ENCODE measurements at regions not wholly inside any gene's neighbourhood (a gene's known extent, or its start where the extent isn't known, plus 50 kb on each side); places are given as distances from the start of the nearest gene placed in this dataset.

- DNase-seq (no peak), ATAC-seq (no peak)
- H3K36me3 ChIP-seq (ENCODE audit: control insufficient read depth, insufficient read depth, low read length), result no peaks in the 10 kb centered on the region
- no peaks in the 10 kb centered on the region for H3K4me1 Mint-ChIP-seq
- TF ChIP-seq CTCF (IDR thresholded peaks at IDR 0.05), result no peak
- H3K36me3 Mint-ChIP-seq, result no peaks in the 10 kb centered on the region
- intact Hi-C loops (cut with micrococcal nuclease), result no loop called here
- no peak overlapping the region for H3K27ac ChIP-seq (ENCODE audit: low read length)
- H3K27me3 ChIP-seq (ENCODE audit: control insufficient read depth, insufficient read depth, low read length), result no peaks in the 10 kb centered on the region
- H3K9me3 ChIP-seq (ENCODE audit: control insufficient read depth, insufficient read depth, low read length), result peaks cover 2% of the 10 kb centered on the region
- H3K4me1 ChIP-seq (ENCODE audit: control insufficient read depth, insufficient read depth, low read length), result no peaks in the 10 kb centered on the region
- H3K4me3 ChIP-seq (ENCODE audit: low read length), result no peak overlapping the region
- no peak overlapping the region for H3K27ac Mint-ChIP-seq
- H3K9me3 Mint-ChIP-seq, result no peaks in the 10 kb centered on the region
- WGBS (ENCODE audit: insufficient coverage), result 86% methylated on average over 3 of the region's 3 CpGs
- no peak overlapping the region for H3K4me3 Mint-ChIP-seq
- H3K27me3 Mint-ChIP-seq (ENCODE audit: low read depth in 2 of 2), result peaks cover 18 to 25% of the 10 kb centered on the region in 2 donors
These were observed 106.9 kb downstream of the TBC1D30 start for GRCh38 chr12:64931321-64931720.

- H3K4me1 ChIP-seq (ENCODE audit: control insufficient read depth, insufficient read depth, low read length), result no peaks in the 10 kb centered on the region
- WGBS (ENCODE audit: insufficient coverage), result 71% methylated on average over 1 of the region's 1 CpG
- no peak for TF ChIP-seq CTCF (IDR thresholded peaks at IDR 0.05)
- Mint-ChIP-seq H3K27me3 (ENCODE audit: low read depth in 2 of 2) (peaks cover 18 to 25% of the 10 kb centered on the region in 2 donors), H3K36me3 (no peaks in the 10 kb centered on the region), H3K27ac (no peak overlapping the region), H3K9me3 (no peaks in the 10 kb centered on the region), H3K4me3 (no peak overlapping the region), H3K4me1 (no peaks in the 10 kb centered on the region)
- no peak overlapping the region for H3K4me3 ChIP-seq (ENCODE audit: low read length)
- H3K27me3 ChIP-seq (ENCODE audit: control insufficient read depth, insufficient read depth, low read length), result no peaks in the 10 kb centered on the region
- ATAC-seq (no peak), DNase-seq (no peak)
- no peaks in the 10 kb centered on the region for H3K9me3 ChIP-seq (ENCODE audit: control insufficient read depth, insufficient read depth, low read length)
- H3K36me3 ChIP-seq (ENCODE audit: control insufficient read depth, insufficient read depth, low read length), result no peaks in the 10 kb centered on the region
- intact Hi-C loops (cut with micrococcal nuclease), result no loop called here
- H3K27ac ChIP-seq (ENCODE audit: low read length), result no peak overlapping the region
These were observed 107.5 kb downstream of the TBC1D30 start for GRCh38 chr12:64931981-64932380.

GRCh38 chr12:64933791-64934190 is 109.3 kb downstream of the TBC1D30 start:
- Histone ChIP-seq H3K27me3 (ENCODE audit: control insufficient read depth, insufficient read depth, low read length) (no peaks in the 10 kb centered on the region), H3K36me3 (ENCODE audit: control insufficient read depth, insufficient read depth, low read length) (no peaks in the 10 kb centered on the region), H3K9me3 (ENCODE audit: control insufficient read depth, insufficient read depth, low read length) (no peaks in the 10 kb centered on the region), H3K4me3 (ENCODE audit: low read length) (no peak overlapping the region), H3K4me1 (ENCODE audit: control insufficient read depth, insufficient read depth, low read length) (no peaks in the 10 kb centered on the region), H3K27ac (ENCODE audit: low read length) (no peak overlapping the region)
- no peak for DNase-seq
- intact Hi-C loops (cut with micrococcal nuclease), result no loop called here
- ATAC-seq, result no peak
- Mint-ChIP-seq H3K36me3 (no peaks in the 10 kb centered on the region), H3K4me3 (no peak overlapping the region), H3K27ac (no peak overlapping the region), H3K4me1 (no peaks in the 10 kb centered on the region), H3K9me3 (no peaks in the 10 kb centered on the region), H3K27me3 (ENCODE audit: low read depth in 2 of 2) (peaks cover 19 to 39% of the 10 kb centered on the region in 2 donors)
- 62% methylated on average over 2 of the region's 2 CpGs for WGBS (ENCODE audit: insufficient coverage)
- TF ChIP-seq CTCF (IDR thresholded peaks at IDR 0.05), result no peak

- H3K36me3 Mint-ChIP-seq, result no peaks in the 10 kb centered on the region
- no peak overlapping the region for H3K4me3 ChIP-seq (ENCODE audit: low read length)
- no peak overlapping the region for H3K27ac ChIP-seq (ENCODE audit: low read length)
- no peaks in the 10 kb centered on the region for H3K4me1 ChIP-seq (ENCODE audit: control insufficient read depth, insufficient read depth, low read length)
- no peak overlapping the region for H3K4me3 Mint-ChIP-seq
- no peaks in the 10 kb centered on the region for H3K27me3 ChIP-seq (ENCODE audit: control insufficient read depth, insufficient read depth, low read length)
- intact Hi-C loops (cut with micrococcal nuclease), result no loop called here
- no peak overlapping the region for H3K27ac Mint-ChIP-seq
- ATAC-seq, result no peak
- DNase-seq, result no peak
- H3K36me3 ChIP-seq (ENCODE audit: control insufficient read depth, insufficient read depth, low read length), result no peaks in the 10 kb centered on the region
- no peak for TF ChIP-seq CTCF (IDR thresholded peaks at IDR 0.05)
- H3K9me3 ChIP-seq (ENCODE audit: control insufficient read depth, insufficient read depth, low read length), result no peaks in the 10 kb centered on the region
- no peaks in the 10 kb centered on the region for H3K4me1 Mint-ChIP-seq
- no peaks in the 10 kb centered on the region for H3K9me3 Mint-ChIP-seq
- peaks cover 5 to 49% of the 10 kb centered on the region in 2 donors for H3K27me3 Mint-ChIP-seq (ENCODE audit: low read depth in 2 of 2)
These were observed 113.0 kb downstream of the TBC1D30 start for GRCh38 chr12:64937452-64937851.

Data from natural killer cell (primary cell).